ENCODE measurements at regions not wholly inside any gene's neighbourhood (a gene's known extent, or its start where the extent isn't known, plus 50 kb on each side); places are given as distances from the start of the nearest gene placed in this dataset.

DNA sequence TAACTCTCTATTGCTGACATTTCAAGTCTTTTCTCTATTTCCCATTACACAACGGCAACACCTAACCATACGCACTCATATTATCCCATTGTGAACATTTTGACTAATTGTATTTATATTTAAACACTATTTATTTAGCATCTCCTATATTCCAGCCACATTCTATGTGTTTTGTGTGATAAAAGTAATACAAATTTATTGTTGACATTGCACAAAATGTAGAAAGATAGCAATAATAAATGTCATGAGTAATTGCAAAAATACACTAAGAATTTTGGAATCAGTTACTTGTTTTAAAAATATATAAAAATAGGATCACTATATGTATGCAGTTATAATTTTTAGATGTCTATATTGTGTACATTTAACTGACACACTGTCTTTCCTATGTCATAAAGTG lies 413.0 kb upstream of the PTPRD start:
- TF ChIP-seq POLR2A (IDR thresholded peaks at IDR 0.05; ENCODE audit: low read length) (no peak), GATA1 (IDR thresholded peaks at IDR 0.05; ENCODE audit: low read depth, low read length) (no peak)
